HEK293T (cell line): ENCODE measurements at regions not wholly inside any gene's neighbourhood (a gene's known extent, or its start where the extent isn't known, plus 50 kb on each side); places are given as distances from the start of the nearest gene placed in this dataset.

ENCODE experiments used
- FOXK2 ChIP-seq: fragments of 450-650 bp; IDR thresholded peaks from 2 replicates; pipeline ENCODE4 v1.6.1; 2016; ENCODE audit warnings: mild to moderate bottlenecking
- FOXM1 ChIP-seq: fragments of 450-650 bp; IDR thresholded peaks from 2 replicates; pipeline ENCODE4 v1.6.1; 2017; ENCODE audit warnings: mild to moderate bottlenecking, borderline replicate concordance
- ZNF384 ChIP-seq: fragments of 450-650 bp; IDR thresholded peaks from 2 replicates; pipeline ENCODE4 v1.6.1; 2016

GRCh38 chr14:87111126-87111525 is 881.9 kb downstream of the GALC start:
- no peak for TF ChIP-seq FOXM1
- no peak for TF ChIP-seq FOXK2
- no peak for TF ChIP-seq ZNF384
